GM21825 (cell line): ENCODE measurements at regions not wholly inside any gene's neighbourhood (a gene's known extent, or its start where the extent isn't known, plus 50 kb on each side); places are given as distances from the start of the nearest gene placed in this dataset.

ENCODE experiments used
- ATAC-seq: cut with Tn5 transposase; IDR thresholded peaks from one replicate; pipeline ENCODE4 v1.9.1; 2021; ENCODE audit warnings: mild to moderate bottlenecking, moderate library complexity; ENCODE audit not compliant: unreplicated experiment

DNA sequence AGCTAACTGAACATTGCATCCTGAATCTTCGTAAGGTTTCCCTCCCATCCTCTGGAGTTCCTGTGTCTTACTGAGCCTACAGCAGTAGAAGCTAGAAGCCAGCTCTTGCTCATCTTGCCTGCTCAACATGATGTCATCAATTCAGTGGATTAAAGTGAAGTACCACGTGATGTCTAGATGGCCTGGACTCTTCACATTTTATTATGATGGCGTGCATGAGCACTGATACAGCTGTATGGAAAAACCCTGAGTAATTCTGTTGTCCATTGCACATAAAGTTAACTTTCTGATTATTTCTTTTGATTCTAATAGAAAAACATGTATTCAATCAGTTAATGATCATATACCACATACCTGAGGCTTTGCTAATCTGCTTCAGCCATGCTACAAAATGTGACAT, 2387.7 kb upstream of the TENM3 start:
- ATAC-seq = no peak

DNA sequence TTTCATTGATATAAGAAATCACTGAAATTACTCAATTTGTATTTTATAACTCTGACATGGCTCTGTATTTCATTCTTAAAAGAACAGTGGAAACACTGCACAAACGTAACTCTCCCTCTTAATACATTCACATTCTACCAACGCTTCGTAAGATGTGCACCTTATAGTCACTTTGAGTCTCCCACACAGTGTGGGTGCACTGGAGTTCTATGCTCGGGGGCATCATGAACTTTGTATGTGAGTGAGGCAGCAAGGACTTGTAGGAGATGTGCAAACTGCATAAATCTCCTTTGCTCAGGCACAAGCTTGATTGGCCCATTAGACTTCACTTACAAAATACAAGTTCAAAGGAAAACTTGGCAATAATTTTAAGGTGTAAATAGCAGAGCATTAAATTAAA, 2385.0 kb upstream of the TENM3 start:
- ATAC-seq = no peak

DNA sequence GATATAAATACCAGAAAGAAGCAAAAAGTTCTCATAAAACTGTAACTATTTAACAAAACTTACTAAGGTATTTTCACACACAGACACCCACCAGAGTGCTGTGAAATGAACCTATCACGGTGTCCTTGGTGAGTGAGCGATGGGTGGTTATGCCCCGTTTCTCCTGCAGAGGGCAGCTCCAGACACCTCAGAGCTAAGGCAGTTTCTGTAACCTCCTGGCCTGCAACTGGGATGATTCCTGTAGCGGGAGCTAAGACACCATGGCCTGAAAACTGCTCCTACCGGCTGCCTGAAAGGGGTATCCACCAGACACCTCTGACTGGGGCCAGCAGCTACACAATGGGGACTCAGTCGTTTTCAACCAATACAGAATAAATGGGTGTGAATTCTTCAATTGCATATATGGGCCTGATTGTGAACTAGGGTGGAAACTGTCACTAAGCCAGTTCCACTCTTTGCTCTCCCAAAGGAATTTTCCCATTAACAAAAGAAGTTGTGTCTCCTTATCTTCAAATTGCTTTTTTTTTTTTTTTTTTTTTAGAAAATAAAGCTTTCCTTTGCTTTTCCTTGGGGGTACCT, 2375.8 kb upstream of the TENM3 start:
- ATAC-seq = peak; percentile 96

DNA sequence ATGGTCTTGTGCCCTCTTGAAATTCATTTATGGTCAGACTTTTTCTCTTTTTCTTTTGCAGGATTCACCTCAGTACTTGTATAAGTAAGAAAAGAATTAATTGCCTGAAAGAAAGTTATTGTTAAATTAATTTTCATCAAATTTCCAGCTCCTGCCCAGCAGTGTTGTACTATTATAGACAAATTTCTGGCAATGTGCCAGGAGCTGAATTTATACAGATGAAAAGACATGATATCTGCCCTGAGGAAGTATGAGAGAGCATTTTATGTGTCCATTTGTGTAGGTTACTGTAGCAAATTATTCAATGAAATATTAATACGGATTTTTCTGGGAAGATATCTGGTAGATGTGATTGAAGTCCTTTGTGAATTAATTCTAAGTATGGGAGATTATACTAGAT, 2371.5 kb upstream of the TENM3 start:
- ATAC-seq = no peak

DNA sequence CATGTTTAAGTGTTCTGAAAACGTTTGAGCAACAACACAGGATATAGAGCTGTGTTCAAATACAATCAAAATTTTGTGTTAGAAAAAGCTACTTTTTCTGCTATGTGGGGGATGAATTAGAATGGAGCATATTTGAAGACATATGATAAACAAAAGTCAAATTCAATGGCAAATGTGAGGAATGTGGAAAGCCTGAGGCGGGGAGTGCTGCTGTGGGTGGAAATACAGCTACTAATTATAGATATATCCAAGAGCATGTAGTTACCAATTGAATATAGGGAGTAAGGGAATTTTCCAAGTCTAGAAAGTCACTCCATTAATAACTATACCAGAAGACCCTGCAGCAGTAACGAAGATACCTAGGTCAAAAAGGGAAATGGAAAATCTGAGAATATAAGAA, 2370.4 kb upstream of the TENM3 start:
- ATAC-seq = no peak

DNA sequence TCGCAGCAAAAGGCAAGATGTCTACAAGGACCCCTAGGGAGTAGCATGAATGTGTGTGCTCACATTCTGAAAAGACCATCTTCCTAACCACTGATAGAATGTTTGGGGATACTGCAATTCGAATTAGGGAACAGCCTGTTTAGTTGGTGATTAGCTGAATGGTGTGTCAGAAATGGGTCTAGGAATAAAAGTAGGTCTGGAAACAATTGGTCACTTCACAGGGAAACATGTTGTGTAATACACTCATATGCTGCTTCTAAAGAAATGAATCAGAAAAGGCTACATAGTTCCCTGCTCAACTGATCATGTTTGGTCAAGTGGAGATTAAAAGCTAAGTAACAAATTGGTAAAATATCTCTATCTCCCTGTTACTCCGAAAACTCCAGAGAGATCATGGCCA, 2362.4 kb upstream of the TENM3 start:
- ATAC-seq = no peak

DNA sequence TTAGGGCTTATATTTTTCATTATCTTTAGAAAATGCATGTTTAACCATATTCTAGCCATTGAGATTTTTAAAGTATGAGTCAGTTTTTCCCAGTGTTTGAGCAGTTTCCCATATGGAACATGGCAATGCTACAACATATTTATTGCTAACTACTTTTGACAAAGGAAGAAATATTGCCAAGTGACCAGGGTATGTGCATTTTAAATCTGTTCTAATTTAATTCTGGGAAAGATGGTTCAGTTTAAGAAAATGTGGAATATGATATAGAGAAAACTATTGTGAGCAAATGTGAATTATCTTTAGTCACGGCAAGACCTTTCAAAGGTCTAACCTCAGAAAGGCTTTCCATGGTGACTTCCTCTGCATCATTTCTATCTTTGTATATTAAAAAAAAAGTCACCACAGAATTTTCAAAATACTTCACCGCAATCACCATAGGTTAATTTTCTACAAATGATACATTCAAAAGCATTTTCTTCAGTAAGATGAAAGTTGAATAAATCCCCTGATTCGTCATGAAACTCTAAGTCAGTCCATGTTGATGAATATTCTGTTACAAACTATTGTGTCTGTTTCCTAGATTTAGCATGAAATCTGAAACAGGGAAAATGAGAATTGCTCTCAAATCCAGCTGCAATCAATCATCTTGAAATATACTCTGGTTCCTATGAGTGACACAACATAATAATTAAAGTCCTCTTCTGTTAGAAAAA, 2349.0 kb upstream of the TENM3 start:
- no peak for ATAC-seq

DNA sequence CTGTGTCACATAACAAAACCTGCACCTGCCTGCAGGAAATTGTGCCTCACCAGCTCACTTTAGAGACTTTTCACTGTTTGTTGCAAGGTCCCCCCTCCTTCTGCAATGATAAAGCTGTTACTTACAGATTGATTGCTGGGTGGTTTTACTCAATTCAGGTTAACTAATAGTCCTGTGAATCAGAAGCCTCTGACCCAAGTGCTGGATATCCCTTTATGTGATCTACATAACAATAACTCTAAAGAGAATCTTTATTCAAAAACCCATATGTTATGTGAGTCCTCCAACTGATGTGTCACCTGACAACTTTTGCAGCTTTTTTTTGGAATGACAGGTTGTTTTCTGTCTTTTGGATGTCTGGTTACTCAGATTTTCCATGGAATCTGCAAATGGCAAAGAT, 2323.6 kb upstream of the TENM3 start:
- no peak for ATAC-seq

DNA sequence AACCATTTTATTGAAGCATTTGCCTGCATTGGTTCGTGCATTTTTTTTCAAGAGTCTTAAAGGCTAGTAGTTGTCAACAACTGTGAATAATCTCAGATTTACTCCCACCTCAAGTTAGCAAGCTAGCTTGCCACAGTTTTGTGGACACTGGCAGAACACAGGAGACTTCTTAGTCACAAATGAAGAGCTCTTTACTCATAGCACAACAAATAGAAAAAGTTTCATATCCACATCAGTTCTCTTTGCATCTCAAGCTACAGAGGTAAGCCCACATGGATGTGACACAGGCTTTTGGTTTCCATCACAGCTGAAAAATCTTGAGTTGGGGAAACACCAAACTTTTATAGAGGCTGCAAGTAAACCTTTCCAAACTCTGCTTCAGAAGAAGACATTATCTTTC, 2315.7 kb upstream of the TENM3 start:
- no peak for ATAC-seq

DNA sequence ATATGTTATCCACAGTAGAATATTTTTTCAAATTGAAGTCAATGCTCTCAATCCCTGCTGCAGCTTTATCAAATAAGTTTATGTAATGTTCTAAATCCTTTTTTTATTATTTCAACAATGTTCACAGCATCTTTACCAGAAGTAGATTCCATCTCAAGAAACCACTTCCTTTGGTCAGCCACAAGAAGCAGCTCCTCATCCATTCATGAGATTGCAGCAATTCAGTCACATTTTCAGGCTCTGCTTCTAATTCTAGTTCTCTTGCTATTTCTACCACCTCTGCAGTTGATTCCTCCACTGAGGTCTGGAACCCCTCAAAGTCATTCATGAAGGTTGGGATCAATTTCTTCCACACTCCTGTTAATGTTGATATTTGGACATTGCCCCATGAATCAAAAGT, 2301.3 kb upstream of the TENM3 start:
- no peak for ATAC-seq

DNA sequence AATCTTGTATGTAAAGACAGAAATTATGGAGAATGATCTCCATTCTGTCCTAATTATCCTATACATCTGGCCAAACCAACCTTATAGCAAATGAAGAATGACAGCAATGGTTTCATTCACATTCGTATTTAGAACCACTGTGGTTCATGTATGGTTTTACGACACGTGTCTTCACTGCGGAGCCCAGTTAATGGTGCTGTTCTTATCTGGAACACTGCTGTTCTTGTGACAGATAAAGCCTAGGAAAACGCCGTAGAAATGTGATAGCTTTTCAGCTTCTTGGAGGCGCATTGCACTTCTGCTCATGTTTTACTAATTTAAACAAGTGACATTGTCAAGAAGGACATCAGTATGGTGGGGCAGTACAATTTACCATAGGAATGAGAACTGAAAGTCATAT, 2266.4 kb upstream of the TENM3 start:
- ATAC-seq = no peak

DNA sequence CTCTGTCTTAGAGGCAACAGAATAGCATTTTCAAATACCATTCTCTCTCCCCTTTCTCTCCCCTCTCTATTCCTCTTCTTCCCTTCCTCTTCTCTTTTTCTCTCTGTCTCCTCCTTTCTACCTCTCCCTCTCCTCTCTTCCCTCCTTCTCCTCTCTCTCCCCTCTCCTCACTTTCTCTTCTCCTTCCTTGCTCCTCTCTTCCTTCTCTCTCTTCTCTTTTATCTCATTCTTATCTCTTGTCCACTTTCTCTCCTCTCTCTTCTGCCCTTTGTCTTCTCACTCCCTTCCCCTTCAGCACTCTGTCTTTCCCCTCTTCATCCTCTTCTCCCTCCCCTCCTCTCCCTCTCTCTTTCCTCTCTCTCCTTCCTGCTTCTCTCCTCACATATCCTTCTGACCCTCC, 2265.8 kb upstream of the TENM3 start:
- no peak for ATAC-seq

DNA sequence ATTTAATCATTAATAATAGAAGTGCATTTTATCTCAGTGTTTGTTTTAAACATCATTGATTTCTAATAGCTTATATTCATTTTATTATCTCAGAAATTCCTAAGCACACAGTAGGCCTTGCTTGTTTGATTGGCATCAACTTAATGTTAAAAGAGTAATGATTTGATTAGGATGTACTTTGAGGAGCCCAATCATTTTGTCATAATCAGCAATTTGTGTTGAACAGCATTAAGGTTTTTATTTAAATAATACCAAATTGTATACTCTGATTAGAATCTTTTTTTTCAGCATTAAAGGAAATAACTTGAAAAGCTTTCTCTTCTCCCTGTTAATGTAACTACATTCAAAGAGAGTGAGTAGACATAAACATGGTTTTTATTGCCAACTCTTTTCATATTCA, 2262.0 kb upstream of the TENM3 start:
- no peak for ATAC-seq

DNA sequence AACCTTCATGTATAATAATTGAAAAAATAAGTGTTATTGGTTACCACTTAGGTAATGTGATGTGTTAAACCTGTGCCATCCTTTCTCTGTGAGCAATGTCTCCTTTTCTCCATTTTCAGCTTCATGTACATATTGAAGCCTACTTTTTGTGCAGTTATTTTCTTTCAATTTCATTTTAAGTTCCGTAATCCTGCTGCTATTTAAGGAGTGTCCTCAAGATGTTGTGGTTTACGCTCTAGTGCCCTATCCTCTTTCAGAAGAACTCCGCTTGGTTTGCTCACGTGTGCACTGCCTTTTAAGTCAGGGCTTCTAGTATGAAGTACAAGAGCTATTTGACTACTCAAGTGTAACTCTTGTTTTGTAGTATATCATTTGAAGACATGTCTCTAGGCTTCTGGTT, 2253.2 kb upstream of the TENM3 start:
- ATAC-seq = peak; percentile 100

DNA sequence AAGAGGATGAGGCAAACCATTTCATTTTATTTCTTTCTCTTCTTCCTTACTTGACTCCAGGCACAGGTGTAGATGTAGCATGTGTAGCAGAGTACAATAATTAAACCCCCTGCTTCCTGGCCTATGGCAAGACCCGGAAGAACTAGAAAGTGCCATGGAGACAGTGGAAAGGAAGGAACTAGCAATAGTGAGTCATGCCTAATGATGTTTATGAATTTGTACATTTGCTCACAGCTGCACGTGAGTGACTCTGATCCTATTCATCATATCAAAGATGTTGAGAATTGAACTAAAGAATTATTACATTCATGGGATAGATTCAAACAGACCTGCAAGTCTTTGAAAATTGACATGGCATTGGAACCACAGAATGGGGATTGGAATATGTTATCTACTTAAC, 2233.9 kb upstream of the TENM3 start:
- no peak for ATAC-seq

DNA sequence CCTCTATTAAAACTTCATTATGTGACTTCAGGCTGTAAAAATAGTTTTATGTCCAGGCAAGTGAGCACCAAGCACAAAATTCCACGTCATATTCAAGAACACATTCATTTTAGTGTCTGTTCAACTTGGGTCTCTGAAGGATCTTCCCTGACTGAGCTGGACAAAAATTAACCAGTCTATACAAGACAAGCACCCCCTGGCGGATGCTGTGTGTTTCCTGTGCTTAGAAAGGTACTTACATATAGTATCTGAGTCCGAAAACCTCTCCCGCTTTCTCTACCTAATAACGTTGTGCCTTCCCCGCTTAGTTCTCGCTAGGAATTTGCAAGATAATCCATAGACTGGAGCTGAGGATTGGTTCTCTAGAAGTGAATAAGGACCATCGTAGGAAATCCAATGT, 2214.5 kb upstream of the TENM3 start:
- ATAC-seq = peak; percentile 63

DNA sequence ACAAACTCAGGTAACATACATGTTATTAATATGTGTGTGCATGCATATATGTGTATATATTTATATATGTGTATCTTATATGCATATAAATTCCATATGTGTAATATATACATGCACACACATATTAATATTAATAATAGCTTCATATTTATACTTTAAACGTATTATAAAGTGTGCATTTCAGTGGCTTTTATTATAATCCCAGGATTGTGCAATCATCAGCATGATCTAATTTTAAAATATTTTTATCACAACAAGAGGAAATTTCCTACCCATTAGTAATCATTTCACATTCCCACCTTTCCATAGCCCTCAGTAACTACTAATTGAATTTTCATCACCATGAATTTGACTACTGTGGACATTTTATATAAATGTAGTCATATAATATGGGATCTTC, 2211.9 kb upstream of the TENM3 start:
- no peak for ATAC-seq

DNA sequence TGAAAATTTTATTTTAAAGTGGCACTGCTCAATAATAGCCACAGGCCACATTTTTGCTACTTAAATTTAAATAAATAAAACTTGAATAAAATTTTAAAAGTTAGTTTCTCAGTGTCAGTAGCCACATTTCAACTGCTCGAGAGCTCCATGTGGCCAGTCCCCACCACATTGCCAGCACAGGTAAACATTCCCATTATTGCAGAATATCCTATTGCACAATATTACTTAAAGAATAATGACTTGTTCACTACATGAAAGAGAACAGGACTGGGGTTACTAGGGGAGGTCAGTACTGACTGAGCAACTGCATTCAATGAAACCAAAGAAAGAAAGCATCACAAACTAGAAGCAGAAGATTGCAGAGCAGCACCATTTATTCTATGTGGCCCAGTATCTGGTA, 2201.6 kb upstream of the TENM3 start:
- no peak for ATAC-seq

DNA sequence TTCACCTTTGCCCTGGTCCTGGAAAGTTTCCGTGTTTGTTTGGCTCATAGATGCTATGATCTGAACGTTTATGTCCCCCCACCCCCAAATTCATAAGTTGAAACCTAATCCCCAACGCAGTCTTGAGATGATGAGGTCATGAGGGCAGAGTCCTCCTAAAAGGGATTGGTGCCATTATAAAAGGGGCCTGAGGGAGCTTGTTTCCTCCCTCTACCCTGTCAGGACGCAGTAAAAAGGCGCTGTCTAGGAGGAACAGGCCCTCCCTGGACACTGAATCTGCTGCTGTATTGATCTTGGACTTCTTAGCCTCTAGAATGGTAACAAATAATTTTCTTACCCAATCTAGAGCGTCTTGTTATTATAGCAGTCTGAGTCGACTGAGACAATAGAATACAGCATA, 2190.6 kb upstream of the TENM3 start:
- no peak for ATAC-seq

DNA sequence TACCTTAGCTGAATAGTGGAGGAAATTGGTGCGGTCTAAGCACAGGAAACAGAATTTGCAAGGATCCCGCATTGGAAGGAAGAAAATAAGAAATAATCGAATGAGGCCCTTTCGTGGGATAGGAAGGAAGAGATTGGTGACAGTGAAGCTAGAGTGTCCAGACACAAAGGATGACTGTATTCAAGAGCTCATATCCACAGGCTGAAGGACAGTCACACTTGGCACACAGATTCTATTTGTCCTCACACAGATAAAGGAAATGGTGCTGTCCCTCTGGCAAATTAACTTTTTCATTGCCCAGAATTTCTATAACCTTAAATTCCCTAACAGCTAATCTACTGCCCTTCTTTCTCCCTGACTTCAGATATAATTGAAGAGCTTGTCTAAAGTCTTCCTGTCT, 2188.9 kb upstream of the TENM3 start:
- no peak for ATAC-seq

DNA sequence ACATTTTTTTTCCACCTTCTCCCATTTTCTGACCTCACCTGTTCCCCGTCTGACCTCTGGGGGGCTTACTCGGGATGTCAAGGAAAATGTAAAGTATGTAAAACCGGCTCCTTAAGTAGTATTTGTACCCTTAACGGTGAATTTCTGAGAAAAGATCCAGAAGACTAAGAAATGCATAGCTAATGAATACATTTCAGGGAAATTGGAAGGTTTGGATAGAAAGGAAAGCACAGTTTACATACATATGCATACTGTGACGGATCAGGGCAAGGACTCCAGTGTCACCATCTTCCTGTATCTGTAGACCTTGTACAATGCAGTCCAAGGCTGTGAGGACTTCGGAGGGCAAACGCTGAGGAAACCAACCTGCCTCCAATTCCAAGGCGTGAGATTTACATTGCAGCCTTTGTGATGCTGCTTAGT, 2185.9 kb upstream of the TENM3 start:
- no peak for ATAC-seq

DNA sequence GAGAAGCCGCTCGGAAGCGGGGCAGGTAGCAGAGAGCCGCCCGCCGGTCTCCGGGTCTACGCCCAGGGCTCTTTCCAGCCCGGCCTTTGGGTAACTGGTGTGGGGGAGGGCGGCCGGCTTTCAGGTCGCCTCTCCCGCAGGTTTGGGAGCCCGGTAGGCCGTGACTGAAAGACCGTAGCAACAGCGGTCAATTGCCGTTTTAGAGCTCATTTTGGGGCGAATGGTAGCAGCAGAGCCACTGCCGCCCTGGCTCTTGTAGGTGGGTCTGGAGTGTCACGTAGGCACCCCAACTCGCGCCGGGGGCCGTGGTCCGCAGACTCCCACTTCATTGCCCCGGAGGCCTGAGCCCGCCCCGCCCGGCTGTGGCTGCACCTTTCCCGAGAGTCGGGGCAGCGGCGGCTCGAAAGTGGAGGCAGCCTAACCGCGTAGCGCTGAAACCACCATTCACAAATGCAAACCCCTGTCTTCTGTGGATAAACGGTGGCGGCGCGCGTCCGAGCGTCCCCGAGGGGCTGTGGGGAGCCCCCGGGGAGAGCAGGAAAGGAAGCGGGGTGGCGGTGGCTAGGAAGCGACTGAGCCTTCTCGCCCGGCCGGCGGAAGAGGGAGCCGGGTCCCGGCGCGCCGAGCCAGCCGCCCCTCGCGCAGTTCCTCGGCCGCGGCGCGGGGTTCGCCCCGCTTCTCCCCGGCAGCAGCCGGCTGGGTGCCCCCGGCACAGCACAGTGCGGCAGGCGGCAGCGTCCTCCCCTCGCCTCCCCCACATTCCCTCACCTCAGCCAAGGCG, 2185.1 kb upstream of the TENM3 start:
- ATAC-seq = peak; percentile 63
